Effector memory CD4-positive, alpha-beta T cell (primary cell): ENCODE measurements at regions not wholly inside any gene's neighbourhood (a gene's known extent, or its start where the extent isn't known, plus 50 kb on each side); places are given as distances from the start of the nearest gene placed in this dataset.

Source experiments
- DNase-seq, 3 donors: peaks; one replicate each; pipeline ENCODE4 v3.0.0-alpha.2; 2020
- H3K27ac ChIP-seq: 2 replicates; pipeline ENCODE4 v1.7.0; 2013; ENCODE audit warnings: mild to moderate bottlenecking, low read length, moderate library complexity; ENCODE audit not compliant: insufficient read depth, poor library complexity, severe bottlenecking
- H3K27me3 ChIP-seq: replicated peaks from 2 replicates; pipeline ENCODE4 v1.7.0; 2013; ENCODE audit warnings: mild to moderate bottlenecking, low read length; ENCODE audit not compliant: insufficient read depth, control insufficient read depth, poor library complexity, severe bottlenecking
- H3K36me3 ChIP-seq: 2 replicates; pipeline ENCODE4 v1.7.0; 2013; ENCODE audit warnings: mild to moderate bottlenecking, low read length, moderate library complexity; ENCODE audit not compliant: control insufficient read depth, insufficient read depth
- H3K4me1 ChIP-seq: 2 replicates; pipeline ENCODE4 v1.7.0; 2013; ENCODE audit warnings: low read length, mild to moderate bottlenecking; ENCODE audit not compliant: control insufficient read depth, insufficient read depth, poor library complexity, severe bottlenecking
- H3K4me3 ChIP-seq: 2 replicates; pipeline ENCODE4 v1.7.0; 2013; ENCODE audit warnings: low read length, low read depth, mild to moderate bottlenecking; ENCODE audit not compliant: insufficient read depth, poor library complexity, severe bottlenecking
- H3K9me3 ChIP-seq: 2 replicates; pipeline ENCODE4 v1.7.0; 2013; ENCODE audit warnings: mild to moderate bottlenecking, low read length, moderate library complexity; ENCODE audit not compliant: control insufficient read depth

DNA sequence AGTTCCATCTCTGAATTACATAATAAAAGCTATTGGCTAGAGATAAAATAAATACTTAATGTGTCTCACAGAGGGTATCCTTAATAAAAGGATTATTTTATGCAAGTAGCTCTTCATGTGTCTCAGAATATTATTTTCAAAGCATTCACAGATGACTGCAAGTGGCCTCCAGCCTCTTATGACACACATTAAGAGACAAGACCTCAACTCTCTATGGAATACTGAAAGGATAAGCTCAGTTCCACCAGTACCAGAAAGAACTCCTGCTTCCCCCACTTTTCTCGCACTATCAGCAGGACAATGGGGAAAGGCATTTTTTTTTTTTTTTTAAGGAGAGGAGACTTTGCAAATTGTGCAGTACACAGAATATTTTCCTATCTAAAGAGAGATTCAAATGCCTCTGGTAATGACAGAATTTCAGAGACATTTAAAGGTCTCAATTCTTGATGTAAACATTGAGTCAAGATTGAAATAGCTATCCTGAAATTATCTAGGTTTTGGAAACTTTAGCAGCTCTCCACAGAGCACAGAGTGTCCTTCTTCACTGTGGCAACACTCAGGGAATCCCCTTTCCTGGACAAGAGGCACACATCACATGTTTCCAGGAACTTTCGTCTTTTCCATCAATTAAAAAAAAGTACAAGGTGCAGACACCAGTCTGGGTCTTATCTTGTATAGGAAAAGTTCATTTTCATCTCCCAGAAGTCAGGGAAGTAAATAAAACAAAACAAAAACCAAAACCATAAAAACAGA lies 122.0 kb upstream of the ANK3 start:
- Histone ChIP-seq H3K36me3 (no peaks in the 10 kb centered on the region), H3K4me3 (no peak overlapping the region), H3K9me3 (no peaks in the 10 kb centered on the region), H3K27ac (no peak overlapping the region), H3K27me3 (no peaks in the 10 kb centered on the region), H3K4me1 (no peaks in the 10 kb centered on the region)
- no peak for DNase-seq

DNA sequence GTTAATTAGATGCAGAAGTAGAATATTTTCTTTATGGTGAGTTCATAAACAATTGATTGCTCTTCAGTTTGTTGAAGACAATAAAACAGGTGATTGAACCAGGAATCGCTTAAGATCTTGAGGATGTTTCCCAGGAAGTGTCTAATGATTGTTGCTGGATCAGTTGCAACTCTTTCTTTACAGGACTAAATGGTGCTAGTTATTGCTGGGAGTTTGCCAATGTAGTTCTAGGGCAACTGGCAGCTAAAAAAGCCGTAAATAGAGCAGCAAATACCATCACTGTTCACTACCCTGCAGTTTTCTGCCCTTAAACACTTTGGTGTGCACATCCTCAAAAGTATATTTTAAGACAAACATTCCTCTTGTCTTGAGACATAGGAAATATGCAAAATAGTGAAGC lies 119.2 kb upstream of the ANK3 start:
- H3K4me3 ChIP-seq = no peak overlapping the region
- H3K9me3 ChIP-seq = no peaks in the 10 kb centered on the region
- H3K27me3 ChIP-seq = no peaks in the 10 kb centered on the region
- no peak for DNase-seq
- H3K36me3 ChIP-seq = no peaks in the 10 kb centered on the region
- H3K27ac ChIP-seq = no peak overlapping the region
- H3K4me1 ChIP-seq = no peaks in the 10 kb centered on the region

DNA sequence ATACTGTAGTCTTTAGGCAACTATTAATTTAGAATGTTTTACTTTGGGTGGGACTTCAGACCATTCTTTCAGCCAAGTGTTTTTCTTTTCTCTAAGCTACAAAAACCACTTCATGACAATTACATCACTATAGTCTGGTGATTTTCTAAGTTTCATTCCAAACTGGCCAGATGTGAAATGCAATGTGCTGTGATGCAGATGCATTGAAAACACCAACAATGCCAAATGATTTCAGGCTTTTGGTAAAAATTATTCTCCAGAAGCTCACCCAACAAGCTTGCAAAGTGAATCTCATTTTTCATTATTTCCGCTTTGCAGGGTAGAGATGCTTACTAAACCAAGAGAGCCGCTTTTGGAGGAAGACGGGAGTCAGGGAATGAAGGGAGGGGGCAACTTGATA lies 118.4 kb upstream of the ANK3 start:
- Histone ChIP-seq H3K27me3 (no peaks in the 10 kb centered on the region), H3K4me3 (no peak overlapping the region), H3K36me3 (no peaks in the 10 kb centered on the region), H3K27ac (no peak overlapping the region), H3K9me3 (no peaks in the 10 kb centered on the region), H3K4me1 (no peaks in the 10 kb centered on the region)
- no peak for DNase-seq

GRCh38 chr10:60502621-60503020 lies 112.9 kb upstream of the ANK3 start:
- H3K27me3 ChIP-seq = no peaks in the 10 kb centered on the region
- no peak overlapping the region for H3K27ac ChIP-seq
- no peaks in the 10 kb centered on the region for H3K9me3 ChIP-seq
- H3K4me3 ChIP-seq = no peak overlapping the region
- no peaks in the 10 kb centered on the region for H3K4me1 ChIP-seq
- H3K36me3 ChIP-seq = no peaks in the 10 kb centered on the region
- DNase-seq = no peak

- no peaks in the 10 kb centered on the region for H3K27me3 ChIP-seq
- no peaks in the 10 kb centered on the region for H3K4me1 ChIP-seq
- no peak for DNase-seq
- H3K36me3 ChIP-seq = no peaks in the 10 kb centered on the region
- no peak overlapping the region for H3K27ac ChIP-seq
- no peak overlapping the region for H3K4me3 ChIP-seq
- H3K9me3 ChIP-seq = no peaks in the 10 kb centered on the region
Measured at GRCh38 chr10:60498985-60499384, 109.3 kb upstream of the ANK3 start.

DNA sequence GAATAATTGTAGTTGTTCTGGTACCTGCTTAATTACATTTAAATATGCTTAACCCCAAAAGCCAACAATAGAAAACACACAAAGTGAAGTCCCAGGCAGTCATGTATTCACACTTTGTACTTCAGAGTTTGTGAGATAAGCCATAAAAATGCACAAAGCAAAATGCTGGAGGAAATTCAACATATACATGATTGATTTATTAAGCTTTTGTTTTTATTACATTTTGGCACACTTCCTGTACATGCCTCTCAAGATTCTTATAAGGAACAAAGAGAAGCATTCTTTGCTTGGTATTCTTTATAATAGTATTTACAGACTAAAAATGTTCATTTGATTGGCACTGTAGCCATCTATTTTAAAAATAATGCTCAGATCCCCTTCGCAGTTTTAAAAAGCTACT lies 107.7 kb upstream of the ANK3 start:
- no peak for DNase-seq
- no peak overlapping the region for H3K4me3 ChIP-seq
- H3K27me3 ChIP-seq = no peaks in the 10 kb centered on the region
- no peaks in the 10 kb centered on the region for H3K36me3 ChIP-seq
- no peak overlapping the region for H3K27ac ChIP-seq
- H3K4me1 ChIP-seq = no peaks in the 10 kb centered on the region
- no peaks in the 10 kb centered on the region for H3K9me3 ChIP-seq

- no peak overlapping the region for H3K27ac ChIP-seq
- no peak for DNase-seq
- H3K36me3 ChIP-seq = no peaks in the 10 kb centered on the region
- no peaks in the 10 kb centered on the region for H3K9me3 ChIP-seq
- no peak overlapping the region for H3K4me3 ChIP-seq
- no peaks in the 10 kb centered on the region for H3K27me3 ChIP-seq
- no peaks in the 10 kb centered on the region for H3K4me1 ChIP-seq
Measured at GRCh38 chr10:60496181-60496580, 106.5 kb upstream of the ANK3 start.

DNA sequence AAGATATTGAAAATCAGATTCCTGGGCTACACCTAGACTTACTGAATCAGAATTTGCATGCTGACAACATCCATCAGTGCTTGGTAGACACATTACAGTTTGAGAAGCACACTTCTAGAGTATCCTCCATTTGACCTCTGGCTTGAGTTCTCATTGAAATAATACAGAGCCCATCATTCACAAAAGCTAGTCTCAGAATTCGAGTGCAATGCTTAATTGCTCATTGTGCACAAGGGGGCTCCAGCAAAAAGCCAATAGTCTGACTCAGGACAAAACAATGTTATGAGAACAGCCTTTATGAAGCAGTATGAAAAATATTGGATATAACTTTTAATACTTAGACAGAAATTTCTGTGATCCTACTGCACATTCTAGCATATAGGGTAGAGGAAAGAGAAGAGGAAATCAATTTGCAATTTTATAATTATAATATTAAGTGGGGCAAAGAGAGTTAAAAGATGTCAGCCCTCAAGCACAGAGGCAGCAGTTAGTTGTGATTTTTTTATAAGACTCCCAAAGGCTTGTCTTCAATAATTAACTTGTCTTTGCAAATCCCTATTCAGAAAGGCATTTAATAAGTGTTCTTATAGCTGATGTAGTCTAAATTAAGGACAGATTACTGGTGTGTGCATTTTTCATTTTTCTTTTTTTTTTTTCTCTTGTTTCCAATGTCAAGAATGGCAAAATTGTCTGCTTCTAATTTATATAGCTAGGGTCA lies 105.8 kb upstream of the ANK3 start:
- Histone ChIP-seq H3K36me3 (no peaks in the 10 kb centered on the region), H3K27me3 (no peaks in the 10 kb centered on the region), H3K27ac (no peak overlapping the region), H3K9me3 (no peaks in the 10 kb centered on the region), H3K4me1 (no peaks in the 10 kb centered on the region), H3K4me3 (no peak overlapping the region)
- DNase-seq = no peak

DNA sequence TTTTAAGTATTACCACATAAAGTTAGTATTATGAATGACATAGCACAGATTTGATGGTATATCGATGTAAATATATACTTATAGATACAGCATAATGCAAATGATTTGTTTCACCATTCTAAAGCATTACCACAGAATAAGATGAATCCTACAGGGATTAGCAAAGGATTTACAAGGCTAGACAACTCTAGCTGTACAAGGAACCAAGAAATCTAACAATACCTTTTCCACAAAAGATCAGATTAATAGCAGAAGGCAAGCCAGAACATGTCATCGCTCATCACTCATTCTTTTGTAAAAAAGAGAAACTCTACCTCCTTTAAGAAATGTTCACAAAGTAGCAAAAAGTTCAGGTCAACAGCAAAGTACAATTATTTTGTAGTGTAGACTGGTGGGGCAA lies 105.1 kb upstream of the ANK3 start:
- H3K36me3 ChIP-seq = no peaks in the 10 kb centered on the region
- no peaks in the 10 kb centered on the region for H3K4me1 ChIP-seq
- H3K27me3 ChIP-seq = no peaks in the 10 kb centered on the region
- no peak for DNase-seq
- no peak overlapping the region for H3K27ac ChIP-seq
- H3K4me3 ChIP-seq = no peak overlapping the region
- H3K9me3 ChIP-seq = no peaks in the 10 kb centered on the region

DNA sequence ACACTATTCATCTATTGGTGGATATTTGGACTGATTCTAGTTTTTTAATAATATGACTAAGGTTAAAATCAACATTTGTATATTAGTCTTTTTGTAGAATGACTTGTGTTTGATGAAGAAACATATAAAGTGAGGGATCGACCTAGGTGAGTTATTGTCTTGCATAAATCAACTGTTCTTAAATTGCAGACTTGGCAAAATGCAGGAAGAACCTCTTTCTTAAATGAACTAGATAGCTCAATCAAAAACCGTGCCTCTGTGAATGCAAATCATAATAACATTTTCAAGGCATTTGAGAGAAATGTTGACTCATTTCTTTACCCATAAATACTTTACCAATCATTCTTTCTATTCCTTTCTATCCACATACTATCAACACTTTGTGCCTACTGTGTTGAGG lies 101.5 kb upstream of the ANK3 start:
- H3K4me3 ChIP-seq = no peak overlapping the region
- no peak overlapping the region for H3K27ac ChIP-seq
- H3K4me1 ChIP-seq = no peaks in the 10 kb centered on the region
- no peak for DNase-seq
- H3K36me3 ChIP-seq = no peaks in the 10 kb centered on the region
- H3K9me3 ChIP-seq = no peaks in the 10 kb centered on the region
- H3K27me3 ChIP-seq = no peaks in the 10 kb centered on the region
